T47D (cell line): ENCODE measurements at regions not wholly inside any gene's neighbourhood (a gene's known extent, or its start where the extent isn't known, plus 50 kb on each side); places are given as distances from the start of the nearest gene placed in this dataset.
A peak's percentile ranks its signal among the peaks of the same experiment; 100 is the strongest.
"Not testable (repeated sequence)": the region's sequence is repeated elsewhere in the genome, so short reads cannot be mapped to it uniquely, and the experiment has no call there.

ENCODE experiments used
- DNase-seq, 2 experiments: peaks; one replicate each; pipeline versions ENCODE4 v3.0.0 to v3.0.0-alpha.2; 2011 to 2012; ENCODE audit warnings: low read depth in 1 of 2, low spot score in 1 of 2
- JUND ChIP-seq: IDR thresholded peaks from 2 replicates; pipeline ENCODE4 v1.6.1; 2012; ENCODE audit warnings: low read depth
- in situ Hi-C: cut with HindIII; loops from 2 replicates; pipeline ENCODE4 v1.10.0; 2016; ENCODE audit warnings: low sequenced_read_pairs, low pct_unique_long_range_greater_than_20kb

DNA sequence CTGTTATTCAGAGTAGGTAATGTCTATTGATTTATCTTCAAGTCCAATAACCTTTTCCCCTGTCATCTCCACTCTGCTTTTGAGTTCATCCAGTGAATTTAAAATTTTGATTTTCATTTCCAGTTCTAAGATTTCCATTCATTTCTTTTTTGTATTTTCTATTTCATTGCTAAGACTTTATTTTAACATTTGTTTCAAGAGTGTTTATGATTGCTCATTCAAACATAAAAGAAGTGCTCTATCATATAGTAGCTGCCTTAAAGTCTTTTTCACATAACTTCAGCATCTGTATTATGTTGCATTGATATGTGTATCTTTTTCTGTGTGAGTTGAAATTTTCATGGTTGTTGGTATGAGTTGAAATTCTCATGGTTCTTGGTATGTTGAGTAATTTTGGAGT lies 341.6 kb downstream of the SOX4 start:
- in situ Hi-C loops: no loop called here
- TF ChIP-seq JUND: no peak
- no peak for DNase-seq

DNA sequence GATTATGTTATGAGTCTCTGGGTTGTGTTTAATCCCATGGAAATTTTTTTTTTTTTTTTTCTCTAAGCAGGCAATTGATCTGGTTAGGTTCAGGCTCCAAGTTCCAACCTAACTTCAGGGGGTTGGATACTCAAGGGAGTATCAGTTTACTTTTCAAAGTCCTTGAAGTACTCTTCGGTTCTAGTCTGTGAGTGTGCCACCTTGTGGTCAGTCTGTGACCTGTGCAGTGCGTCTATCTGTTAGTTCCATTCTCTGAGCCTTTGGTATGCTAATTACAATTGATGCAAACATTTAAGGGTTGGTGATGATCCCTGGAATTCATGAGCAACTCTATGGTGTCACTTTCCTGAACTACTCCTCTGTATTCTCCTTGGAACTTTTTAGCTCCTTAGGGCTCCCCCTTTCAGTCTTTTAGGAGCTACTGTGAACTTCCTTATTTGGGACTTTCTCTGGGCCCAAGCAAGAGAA lies 342.0 kb downstream of the SOX4 start:
- peak in 1 of 2 experiments; percentile 78 for DNase-seq
- TF ChIP-seq JUND: no peak
- in situ Hi-C loops: no loop called here

DNA sequence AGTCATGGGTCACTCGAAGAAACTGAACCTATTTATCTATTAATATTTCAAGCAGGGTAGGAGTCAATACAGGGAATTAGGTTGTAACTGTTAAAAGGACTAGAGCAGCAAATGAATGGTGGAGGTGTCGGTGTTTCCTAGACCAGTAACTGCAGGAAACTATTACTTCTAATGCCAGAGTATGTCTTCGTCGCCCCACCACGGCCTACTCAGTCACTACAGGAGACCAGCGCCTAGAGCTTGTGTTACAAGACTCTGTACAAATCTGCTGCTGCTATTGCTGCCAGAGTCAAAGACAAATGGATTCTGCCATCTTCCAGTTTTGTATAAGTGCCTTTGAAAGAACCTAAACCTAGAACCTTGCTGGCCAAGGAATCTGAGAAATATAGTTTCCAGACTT lies 343.9 kb downstream of the SOX4 start:
- TF ChIP-seq JUND: no peak
- DNase-seq: peak in 1 of 2 experiments; percentile 67
- in situ Hi-C loops: no loop called here

DNA sequence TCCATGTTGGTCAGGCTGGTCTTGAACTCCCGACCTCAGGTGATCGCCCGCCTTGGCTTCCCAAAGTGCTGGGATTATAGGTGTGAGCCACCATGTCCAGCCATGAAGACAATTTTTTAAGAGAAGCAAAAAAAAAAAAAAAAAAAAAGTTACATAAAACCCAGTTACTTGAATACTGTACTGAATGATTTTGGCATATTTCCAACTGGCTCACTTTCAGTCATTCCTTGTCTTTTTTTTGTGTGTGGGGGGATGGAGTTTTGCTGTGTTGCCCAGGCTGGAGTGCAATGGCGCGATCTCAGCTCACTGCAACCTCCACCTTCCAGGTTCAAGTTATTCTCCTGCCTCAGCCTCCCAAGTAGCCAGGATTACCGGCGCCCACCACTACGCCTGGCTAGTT lies 345.5 kb downstream of the SOX4 start:
- in situ Hi-C loops, DNase-seq: not testable (repeated sequence)

DNA sequence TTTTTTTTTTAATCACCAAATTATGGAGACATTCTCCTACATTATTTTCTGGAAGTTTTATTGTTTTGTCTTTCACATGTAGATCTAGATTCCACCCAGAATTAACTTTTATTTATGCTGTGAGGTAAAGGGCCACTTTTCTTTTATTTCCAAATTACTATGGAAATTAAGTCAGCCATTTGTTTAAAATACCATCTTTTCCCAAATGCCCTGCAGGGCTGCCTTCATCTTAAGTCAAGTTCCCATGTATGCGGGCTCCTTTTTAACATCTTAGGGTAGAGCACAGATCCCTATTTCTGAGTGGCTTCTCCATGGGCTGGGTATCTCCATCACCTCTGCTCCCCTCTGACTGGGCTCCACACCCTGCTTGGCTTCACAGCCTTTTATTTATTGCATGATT lies 348.4 kb downstream of the SOX4 start:
- in situ Hi-C loops: no loop called here
- DNase-seq: no peak
- TF ChIP-seq JUND: no peak

DNA sequence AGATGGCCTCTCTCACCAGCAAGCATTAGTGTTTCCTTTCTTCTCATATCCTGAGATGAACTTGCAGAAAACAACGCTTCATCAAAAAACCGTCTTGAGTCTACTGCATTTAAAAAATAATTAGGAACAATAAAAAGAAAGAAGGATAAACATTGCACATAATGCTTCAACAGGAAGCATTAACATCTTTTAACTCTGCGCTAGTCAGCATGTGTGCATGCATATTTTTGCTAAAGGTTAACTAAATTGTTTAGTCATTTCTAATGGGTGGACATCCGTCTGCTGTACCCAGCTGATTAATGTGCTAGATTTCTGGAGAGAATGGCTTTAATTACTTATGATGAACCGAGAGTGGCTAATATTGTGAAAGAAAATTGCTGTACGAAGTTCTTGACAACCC lies 349.3 kb downstream of the SOX4 start:
- no peak for TF ChIP-seq JUND
- DNase-seq: no peak
- in situ Hi-C loops: no loop called here

DNA sequence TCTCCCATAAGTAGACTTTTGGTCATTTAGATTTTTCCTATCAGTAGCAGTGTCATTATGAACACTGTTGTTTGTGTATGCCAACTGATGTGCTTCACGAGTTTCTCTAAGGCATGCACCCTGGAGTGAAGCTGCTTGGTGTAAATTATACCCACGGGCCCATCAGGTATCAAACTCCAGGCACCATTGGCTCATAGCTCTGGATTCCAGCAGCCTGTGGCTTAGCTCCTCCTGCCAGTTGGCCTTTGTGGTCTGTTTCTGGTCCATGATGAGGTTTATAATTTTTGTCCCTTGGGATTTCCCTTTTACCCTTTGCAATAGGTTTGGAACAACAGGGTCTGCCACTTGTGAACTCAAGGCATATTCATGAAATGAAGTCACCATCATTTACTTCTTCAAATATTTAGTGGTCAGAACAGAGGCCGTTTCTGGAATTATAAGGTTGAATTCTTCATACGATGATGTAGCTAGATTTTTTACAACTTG lies 350.5 kb downstream of the PRL start:
- DNase-seq: no peak
- no peak for TF ChIP-seq JUND
- in situ Hi-C loops: no loop called here

DNA sequence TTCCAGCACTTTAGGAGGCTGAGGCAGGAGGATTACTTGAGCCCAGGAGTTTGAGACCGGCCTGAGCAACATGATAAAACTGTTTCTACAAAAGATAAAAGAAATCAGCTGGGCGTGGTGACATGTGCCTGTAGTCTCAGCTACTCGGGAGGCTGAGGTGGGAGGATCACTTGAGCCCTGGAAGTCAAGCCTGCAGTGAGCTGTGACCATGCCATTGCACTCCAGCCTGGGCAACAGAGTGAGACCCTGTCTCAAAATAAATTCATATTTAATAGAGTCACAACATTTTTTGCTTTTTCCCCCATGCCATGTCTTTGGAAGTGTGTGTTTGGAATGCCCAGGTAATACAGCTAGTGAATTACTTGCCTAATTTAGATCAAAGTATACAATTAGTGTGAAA lies 349.6 kb downstream of the PRL start:
- DNase-seq, in situ Hi-C loops: not testable (repeated sequence)

DNA sequence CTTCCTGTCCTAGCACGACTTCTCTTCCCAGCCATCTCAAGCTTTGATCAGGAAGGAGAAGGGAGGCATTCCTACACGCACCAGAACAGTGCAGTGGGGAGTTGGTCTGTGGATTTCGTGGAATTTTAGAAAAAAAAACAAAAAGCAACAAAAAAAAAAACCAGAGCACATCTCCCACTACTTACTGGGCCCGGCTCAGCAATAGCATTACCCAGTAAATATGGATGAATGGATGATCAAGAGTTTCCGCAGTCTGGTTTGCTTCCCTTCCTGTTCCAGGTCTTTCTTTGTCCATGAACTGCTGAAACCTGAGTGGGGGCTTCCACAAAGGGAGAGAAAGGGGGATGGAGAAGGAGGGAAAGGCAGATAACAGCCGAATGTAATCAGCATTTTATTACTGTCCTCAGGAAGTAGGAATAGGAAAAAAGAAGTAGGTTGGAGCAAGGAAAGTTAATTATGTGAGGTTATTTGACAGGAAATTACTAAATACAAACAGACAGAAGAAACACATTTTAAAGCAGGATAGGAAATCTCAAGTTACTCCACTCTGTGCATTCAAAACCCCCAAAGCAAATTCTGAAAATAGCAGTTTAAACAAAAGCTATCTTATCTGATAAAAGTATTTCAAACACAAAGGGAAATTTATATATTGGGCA lies 349.0 kb downstream of the PRL start:
- TF ChIP-seq JUND: no peak
- DNase-seq: no peak
- in situ Hi-C loops: no loop called here

DNA sequence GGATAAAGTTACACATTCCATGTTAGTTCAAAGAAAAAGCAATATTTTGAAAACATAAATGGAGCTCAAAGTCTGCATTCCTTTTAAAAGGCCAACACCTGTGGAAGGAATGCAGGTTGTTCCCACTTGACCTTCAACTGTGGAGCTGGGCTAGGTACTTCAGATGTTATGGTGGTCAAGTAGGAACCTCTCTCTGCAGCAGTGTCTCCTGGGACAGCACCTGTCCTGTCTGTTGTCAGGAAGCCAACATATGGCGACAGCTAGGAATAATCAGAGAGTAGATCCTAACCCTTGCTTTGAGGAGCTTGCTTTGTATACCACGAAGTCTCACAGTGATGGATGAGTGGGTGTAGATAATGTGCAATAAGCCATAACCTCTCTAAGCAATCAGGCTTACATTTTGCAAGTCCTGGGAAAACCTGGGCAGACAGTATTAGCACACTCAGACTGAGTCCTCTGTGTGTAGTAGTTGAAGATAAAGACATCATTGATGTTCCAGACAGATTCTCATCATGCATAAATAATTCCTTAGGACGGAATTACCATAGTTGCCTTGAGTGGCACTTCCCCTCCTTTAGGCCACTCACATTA lies 347.5 kb downstream of the PRL start:
- DNase-seq: no peak
- TF ChIP-seq JUND: no peak
- in situ Hi-C loops: no loop called here

DNA sequence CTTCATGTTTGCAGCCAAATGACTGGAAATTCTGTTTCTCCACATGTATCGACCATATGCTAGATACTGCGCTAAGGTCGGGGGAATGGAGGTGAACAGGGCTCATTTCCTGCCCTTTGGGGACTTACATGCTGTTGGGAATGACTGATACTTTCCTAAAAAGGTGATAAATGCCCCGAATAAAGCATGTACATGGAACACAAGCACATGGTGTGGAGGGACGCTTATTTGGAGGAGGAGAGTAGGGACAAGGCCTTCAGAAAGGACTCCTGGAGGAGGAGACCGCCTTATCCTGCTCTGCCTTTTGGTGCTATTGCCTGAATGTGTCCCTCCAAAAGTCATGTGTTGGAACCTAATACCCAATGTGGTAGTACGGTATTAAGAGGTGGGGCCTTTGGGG lies 344.5 kb downstream of the PRL start:
- in situ Hi-C loops: no loop called here
- DNase-seq: no peak
- no peak for TF ChIP-seq JUND

DNA sequence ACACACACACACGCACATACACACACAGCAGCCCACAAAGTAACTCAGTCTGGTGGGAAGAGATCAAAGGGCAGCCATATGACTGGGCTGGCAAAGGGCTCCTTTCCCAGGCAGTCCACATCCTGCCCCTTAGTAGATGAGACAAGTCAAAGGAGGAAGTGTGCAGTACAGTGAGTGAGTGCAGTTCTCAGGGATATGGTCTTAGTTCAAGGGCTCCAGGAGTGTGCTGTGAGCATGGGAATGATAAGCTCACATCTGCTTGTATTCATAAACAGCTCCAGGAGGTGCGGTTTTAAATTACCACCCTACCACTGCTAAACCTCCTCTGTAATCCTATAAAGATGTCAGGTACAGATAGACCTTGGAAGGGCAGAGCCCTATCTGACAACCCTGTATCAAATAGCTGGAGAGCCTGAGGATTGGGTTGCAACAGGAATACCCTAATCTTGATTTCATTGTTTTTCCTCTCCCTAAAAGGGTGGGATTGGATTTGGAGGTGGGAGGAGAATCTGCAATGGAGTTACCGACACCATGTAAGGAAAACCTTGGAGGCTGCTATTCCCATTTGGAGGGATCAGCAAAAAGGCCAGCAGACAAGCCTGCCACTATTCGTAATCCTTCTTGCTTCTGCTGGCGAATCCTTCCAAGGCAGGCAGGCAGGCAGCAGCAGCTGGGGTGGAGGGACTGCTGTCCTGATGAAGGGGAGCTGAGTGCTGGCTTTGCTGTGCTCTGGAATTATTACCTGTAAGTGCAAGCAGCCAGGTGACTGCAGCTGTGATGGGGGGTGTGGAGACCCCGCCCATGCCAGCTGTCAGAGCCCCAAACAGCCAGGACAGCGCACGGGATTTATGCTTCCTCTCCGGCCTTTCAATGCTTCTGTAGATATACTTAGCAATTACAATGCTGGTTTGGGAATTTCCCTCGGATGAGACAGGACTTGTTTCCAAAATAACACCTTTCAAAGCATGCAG lies 342.7 kb downstream of the PRL start:
- TF ChIP-seq JUND: no peak
- no peak for DNase-seq

More for the DNA sequence above, 342.7 kb downstream of the PRL start:
- in situ Hi-C loops: no loop called here
